Gastrocnemius medialis (tissue), 4 donors: ENCODE measurements at regions not wholly inside any gene's neighbourhood (a gene's known extent, or its start where the extent isn't known, plus 50 kb on each side); places are given as distances from the start of the nearest gene placed in this dataset.

Source experiments
- POLR2A ChIP-seq, 2 donors: fragments of 450-650 bp; IDR thresholded peaks; one replicate each; pipeline ENCODE4 v1.6.1; 2017; ENCODE audit warnings: antibody characterized with exemption in 2 of 2, mild to moderate bottlenecking in 2 of 2, moderate library complexity in 2 of 2
- TF ChIP-seq, protein P1 (sequence below), 5 experiments: fragments of 450-650 bp in 3 of 5; fragments of 200-600 bp in 2 of 5; sonication (generic) in 2 of 5; IDR thresholded peaks in 4 of 5; conservative IDR thresholded peaks in 1 of 5; 1 replicate in 4 of 5; 2 replicates in 1 of 5; pipeline ENCODE4 v1.5.1; 2016 to 2019; ENCODE audit warnings: antibody characterized with exemption in 5 of 5, mild to moderate bottlenecking in 3 of 5, moderate library complexity in 3 of 5

DNA sequence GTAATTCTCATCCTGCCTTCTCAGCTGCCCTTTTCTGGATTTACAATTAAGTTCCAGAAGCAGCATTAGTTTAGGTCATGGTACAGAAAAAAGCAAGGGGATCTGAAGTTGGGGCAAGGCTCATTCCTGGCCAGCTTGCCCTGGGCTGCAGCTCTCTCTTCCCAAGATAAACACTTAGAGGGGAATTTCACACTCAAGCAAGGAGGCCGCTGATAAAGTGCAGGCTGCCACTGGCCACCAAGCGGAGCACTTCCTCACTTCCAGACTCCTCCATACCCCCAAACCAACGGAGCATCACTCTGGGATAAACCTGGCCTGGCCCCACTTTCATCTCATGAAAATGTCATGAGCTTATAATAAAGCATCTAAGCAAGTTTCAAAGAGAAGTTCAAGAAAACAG, 445.5 kb upstream of the MKI67 start:
- TF ChIP-seq, protein P1, sequence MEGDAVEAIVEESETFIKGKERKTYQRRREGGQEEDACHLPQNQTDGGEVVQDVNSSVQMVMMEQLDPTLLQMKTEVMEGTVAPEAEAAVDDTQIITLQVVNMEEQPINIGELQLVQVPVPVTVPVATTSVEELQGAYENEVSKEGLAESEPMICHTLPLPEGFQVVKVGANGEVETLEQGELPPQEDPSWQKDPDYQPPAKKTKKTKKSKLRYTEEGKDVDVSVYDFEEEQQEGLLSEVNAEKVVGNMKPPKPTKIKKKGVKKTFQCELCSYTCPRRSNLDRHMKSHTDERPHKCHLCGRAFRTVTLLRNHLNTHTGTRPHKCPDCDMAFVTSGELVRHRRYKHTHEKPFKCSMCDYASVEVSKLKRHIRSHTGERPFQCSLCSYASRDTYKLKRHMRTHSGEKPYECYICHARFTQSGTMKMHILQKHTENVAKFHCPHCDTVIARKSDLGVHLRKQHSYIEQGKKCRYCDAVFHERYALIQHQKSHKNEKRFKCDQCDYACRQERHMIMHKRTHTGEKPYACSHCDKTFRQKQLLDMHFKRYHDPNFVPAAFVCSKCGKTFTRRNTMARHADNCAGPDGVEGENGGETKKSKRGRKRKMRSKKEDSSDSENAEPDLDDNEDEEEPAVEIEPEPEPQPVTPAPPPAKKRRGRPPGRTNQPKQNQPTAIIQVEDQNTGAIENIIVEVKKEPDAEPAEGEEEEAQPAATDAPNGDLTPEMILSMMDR (IDR thresholded peaks at IDR 0.05 in 4 of 5, conservative IDR thresholded peaks at IDR 0.05 in 1 of 5), result no peak
- TF ChIP-seq POLR2A (IDR thresholded peaks at IDR 0.05), result no peak
